HepG2 (cell line): ENCODE measurements at regions not wholly inside any gene's neighbourhood (a gene's known extent, or its start where the extent isn't known, plus 50 kb on each side); places are given as distances from the start of the nearest gene placed in this dataset.

Source experiments
- ATAC-seq: fragments of 200-7000 bp; cut with Tn5 transposase; 3 replicates; pipeline ENCODE4 v1.9.1; 2020; ENCODE audit warnings: mild to moderate bottlenecking, moderate library complexity
- BruUV-seq: library from RNA; stranded (reverse); fragments of 400-500 nt; replicated peaks from 2 replicates; lab custom pipeline; 2021; lab: Mats Ljungman, UMichigan
- CTCF ChIA-PET: fragments of 300-600 bp; formaldehyde crosslinking; extraction: SDS; loops from one replicate; lab custom pipeline; 2021; ENCODE audit warnings: low total read pairs, inconsistent platforms, low intra/inter-chr PET ratio; lab: Yijun Ruan, JAX
- POLR2A ChIA-PET: fragments of 350-600 bp; sonication (Branson Sonifier 250); formaldehyde crosslinking; loops from one replicate; lab custom pipeline; 2020; ENCODE audit warnings: antibody characterized with exemption, inconsistent platforms; lab: Yijun Ruan, JAX
- DNase-seq: peaks from one replicate; pipeline ENCODE4 v3.0.0-alpha.2; 2015; ENCODE audit warnings: low spot score
- FAIRE-seq: peaks from 3 replicates; lab custom pipeline; 2011; peaks lifted over from hg19 to GRCh38; lab: Jason Lieb, UNC
- H2AFZ ChIP-seq: one replicate; pipeline ENCODE4 v1.6.1; 2011; ENCODE audit warnings: low read length, inconsistent platforms
- H3K27ac ChIP-seq: fragments of 300-600 bp; 3 replicates; pipeline ENCODE4 v1.8.0; 2011; ENCODE audit warnings: mixed run types, mild to moderate bottlenecking, mixed read lengths, low read length, inconsistent platforms; ENCODE audit not compliant: insufficient read depth; ENCODE audit errors: extremely low read length
- H3K27me3 ChIP-seq, 2 experiments: fragments of 200-600 bp in 1 of 2; 2 replicates in 1 of 2; 3 replicates in 1 of 2; pipeline versions ENCODE4 v1.6.0 to v1.8.0; 2011; ENCODE audit warnings: low read length in 2 of 2, mild to moderate bottlenecking in 2 of 2, moderate library complexity in 2 of 2, inconsistent platforms in 1 of 2; ENCODE audit not compliant: insufficient read depth in 2 of 2, control insufficient read depth in 1 of 2
- H3K36me3 ChIP-seq, 2 experiments: fragments of 200-600 bp in 1 of 2; replicated peaks in 1 of 2; 2 replicates in 1 of 2; 3 replicates in 1 of 2; pipeline versions ENCODE4 v1.5.1 to v1.8.0; 2011; ENCODE audit warnings: low read length in 2 of 2, inconsistent platforms in 1 of 2; ENCODE audit not compliant: insufficient read depth in 2 of 2, control insufficient read depth in 1 of 2
- H3K4me1 ChIP-seq: 2 replicates; pipeline ENCODE4 v1.5.1; 2012; ENCODE audit warnings: low read length, inconsistent platforms; ENCODE audit not compliant: insufficient read depth
- H3K4me2 ChIP-seq: 2 replicates; pipeline ENCODE4 v1.6.0; 2011; ENCODE audit warnings: low read depth, low read length, inconsistent platforms
- H3K4me3 ChIP-seq, 3 experiments: fragments of 200-600 bp in 1 of 3; sonication (generic), shearing (Covaris generic) in 1 of 3; replicated peaks in 1 of 3; 2 replicates each; pipeline ENCODE4 v1.5.1; 2011 to 2016; ENCODE audit warnings: low read length in 3 of 3, inconsistent platforms in 2 of 3, low read depth in 2 of 3, mild to moderate bottlenecking in 2 of 3, control low read depth in 1 of 3, mixed read lengths in 1 of 3; ENCODE audit not compliant: insufficient read depth in 1 of 3
- H3K79me2 ChIP-seq: one replicate; pipeline ENCODE4 v1.6.1; 2011; ENCODE audit warnings: low read length, inconsistent platforms; ENCODE audit not compliant: insufficient read depth
- H3K9ac ChIP-seq: 2 replicates; pipeline ENCODE4 v1.6.0; 2011; ENCODE audit warnings: mild to moderate bottlenecking, low read depth, low read length, inconsistent platforms; ENCODE audit not compliant: insufficient read depth
- H3K9me3 ChIP-seq: 2 replicates; pipeline ENCODE4 v1.5.1; 2012; ENCODE audit warnings: mild to moderate bottlenecking, low read length
- H4K20me1 ChIP-seq: 2 replicates; pipeline ENCODE4 v1.6.0; 2011; ENCODE audit warnings: inconsistent platforms, mild to moderate bottlenecking, low read length, moderate library complexity; ENCODE audit not compliant: insufficient read depth
- MXD3 ChIP-seq: IDR thresholded peaks from 2 replicates; pipeline ENCODE4 v1.6.1; 2016; ENCODE audit warnings: mild to moderate bottlenecking, missing biosample characterization, missing genetic modification reagents
- PAF1 ChIP-seq: IDR thresholded peaks from 2 replicates; pipeline ENCODE4 v1.6.1; 2016; ENCODE audit warnings: missing genetic modification reagents, missing compliant biosample characterization
- RBM22 ChIP-seq: fragments of 200-400 bp; formaldehyde crosslinking; optimal IDR thresholded peaks from 2 replicates; pipeline ENCODE3; 2017; ENCODE audit warnings: mild to moderate bottlenecking, low read length, moderate library complexity
- SIN3A ChIP-seq: IDR thresholded peaks from 2 replicates; pipeline ENCODE4 v1.6.1; 2011; ENCODE audit warnings: low read depth, mild to moderate bottlenecking, control low read depth, low read length, borderline replicate concordance
- TGIF2 ChIP-seq: IDR thresholded peaks from 2 replicates; pipeline ENCODE4 v1.6.1; 2016; ENCODE audit warnings: control low read depth, missing compliant biosample characterization
- ZFP36L1 ChIP-seq: sonication (generic); formaldehyde crosslinking; IDR thresholded peaks from 2 replicates; pipeline ENCODE4 v1.8.0; 2022; ENCODE audit warnings: mild to moderate bottlenecking, missing genetic modification reagents, moderate library complexity
- ZFP90 ChIP-seq: sonication (generic); formaldehyde crosslinking; IDR thresholded peaks from 2 replicates; pipeline ENCODE4 v1.8.0; 2022; ENCODE audit warnings: missing genetic modification reagents, mild to moderate bottlenecking, inconsistent platforms, borderline replicate concordance
- ZNF143 ChIP-seq: sonication (generic); formaldehyde crosslinking; IDR thresholded peaks from 2 replicates; pipeline ENCODE4 v1.4.0; 2020; ENCODE audit warnings: missing genetic modification reagents
- ZNF256 ChIP-seq: sonication (generic); formaldehyde crosslinking; conservative IDR thresholded peaks from 2 replicates; pipeline ENCODE4 v1.4.0; 2020; ENCODE audit warnings: missing genetic modification reagents
- WGBS: methylation state at CpG from one replicate; pipeline ENCODE4 v1.1.6; 2017; ENCODE audit warnings: low lambda C conversion rate; 5-methylcytosine and 5-hydroxymethylcytosine counted together
- in situ Hi-C: cut with HindIII; loops from 2 replicates; pipeline ENCODE4 v1.10.0; 2017; ENCODE audit warnings: low pct_unique_long_range_greater_than_20kb; ENCODE audit not compliant: extremely low pct_ligation_motif_present
- intact Hi-C: fragments of 100-400 bp; cut with micrococcal nuclease; formaldehyde crosslinking; loops from one replicate; pipeline ENCODE4 v1.10.0; 2022; ENCODE audit not compliant: unreplicated experiment
- TF ChIP-seq, protein P1 (sequence below): sonication (generic); formaldehyde crosslinking; IDR thresholded peaks from 2 replicates; pipeline ENCODE4 v1.5.0; 2020; ENCODE audit warnings: mild to moderate bottlenecking, missing genetic modification reagents
- TF ChIP-seq, protein P2 (sequence below): IDR thresholded peaks from 2 replicates; pipeline ENCODE4 v1.6.1; 2012; ENCODE audit warnings: inconsistent platforms

GRCh38 chrX:39002466-39002865, 201.2 kb downstream of the MID1IP1 start:
- in situ Hi-C loops, result no loop called here
- H3K4me2 ChIP-seq, result no peak overlapping the region
- no peaks in the 10 kb centered on the region for H3K4me1 ChIP-seq
- ChIA-PET POLR2A (no interaction called here), CTCF (no interaction called here)
- H3K9me3 ChIP-seq, result no peaks in the 10 kb centered on the region
- intact Hi-C loops, result no loop called here
- no TSS peak for BruUV-seq
- no peaks in the 10 kb centered on the region for H3K79me2 ChIP-seq
- H3K27ac ChIP-seq, result no peak overlapping the region
- 0% methylated on average over 1 of the region's 1 CpG for WGBS
- H4K20me1 ChIP-seq, result no peaks in the 10 kb centered on the region
- no peaks in the 10 kb centered on the region for H3K36me3 ChIP-seq
- DNase-seq (no peak), ATAC-seq (no peak), FAIRE-seq (no peak)
- H2AFZ ChIP-seq, result no peak overlapping the region
- TF ChIP-seq PAF1 (CRISPR knock-in tag) (no peak), ZFP90 (CRISPR knock-in tag) (no peak), SIN3A (no peak), TGIF2 (CRISPR knock-in tag) (no peak), ZNF256 (CRISPR knock-in tag) (no peak), ZFP36L1 (CRISPR knock-in tag) (no peak), MXD3 (no peak), RBM22 (no peak), ZNF143 (no peak)
- TF ChIP-seq, protein P1, sequence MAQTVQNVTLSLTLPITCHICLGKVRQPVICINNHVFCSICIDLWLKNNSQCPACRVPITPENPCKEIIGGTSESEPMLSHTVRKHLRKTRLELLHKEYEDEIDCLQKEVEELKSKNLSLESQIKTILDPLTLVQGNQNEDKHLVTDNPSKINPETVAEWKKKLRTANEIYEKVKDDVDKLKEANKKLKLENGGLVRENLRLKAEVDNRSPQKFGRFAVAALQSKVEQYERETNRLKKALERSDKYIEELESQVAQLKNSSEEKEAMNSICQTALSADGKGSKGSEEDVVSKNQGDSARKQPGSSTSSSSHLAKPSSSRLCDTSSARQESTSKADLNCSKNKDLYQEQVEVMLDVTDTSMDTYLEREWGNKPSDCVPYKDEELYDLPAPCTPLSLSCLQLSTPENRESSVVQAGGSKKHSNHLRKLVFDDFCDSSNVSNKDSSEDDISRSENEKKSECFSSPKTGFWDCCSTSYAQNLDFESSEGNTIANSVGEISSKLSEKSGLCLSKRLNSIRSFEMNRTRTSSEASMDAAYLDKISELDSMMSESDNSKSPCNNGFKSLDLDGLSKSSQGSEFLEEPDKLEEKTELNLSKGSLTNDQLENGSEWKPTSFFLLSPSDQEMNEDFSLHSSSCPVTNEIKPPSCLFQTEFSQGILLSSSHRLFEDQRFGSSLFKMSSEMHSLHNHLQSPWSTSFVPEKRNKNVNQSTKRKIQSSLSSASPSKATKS (CRISPR knock-in tag), result no peak
- TF ChIP-seq, protein P2, sequence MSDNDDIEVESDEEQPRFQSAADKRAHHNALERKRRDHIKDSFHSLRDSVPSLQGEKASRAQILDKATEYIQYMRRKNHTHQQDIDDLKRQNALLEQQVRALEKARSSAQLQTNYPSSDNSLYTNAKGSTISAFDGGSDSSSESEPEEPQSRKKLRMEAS, result no peak
- no peaks in the 10 kb centered on the region for H3K27me3 ChIP-seq
- H3K9ac ChIP-seq, result no peak overlapping the region
- H3K4me3 ChIP-seq, result no peak overlapping the region
